GM21367 (cell line): ENCODE measurements at regions not wholly inside any gene's neighbourhood (a gene's known extent, or its start where the extent isn't known, plus 50 kb on each side); places are given as distances from the start of the nearest gene placed in this dataset.

ENCODE experiments used
- ATAC-seq: cut with Tn5 transposase; IDR thresholded peaks from one replicate; pipeline ENCODE4 v1.9.1; 2021; ENCODE audit not compliant: unreplicated experiment

GRCh38 chr22:18731075-18731666 is 119.5 kb upstream of the RIMBP3 start:
- no peak for ATAC-seq

GRCh38 chr22:18730410-18730809 is 118.7 kb upstream of the RIMBP3 start:
- peak; percentile 79 for ATAC-seq
